ENCODE measurements at regions not wholly inside any gene's neighbourhood (a gene's known extent, or its start where the extent isn't known, plus 50 kb on each side); places are given as distances from the start of the nearest gene placed in this dataset.
"Not testable (repeated sequence)": the region's sequence is repeated elsewhere in the genome, so short reads cannot be mapped to it uniquely, and the experiment has no call there.

- DNase-seq (ENCODE audit: low read depth), result no peak
Observed at GRCh38 chr13:91046715-91047327, 300.7 kb upstream of the MIR17HG start.

GRCh38 chr13:91050970-91051369, 296.5 kb upstream of the MIR17HG start:
- DNase-seq (ENCODE audit: low read depth), result no peak

GRCh38 chr13:91052876-91053275, 294.6 kb upstream of the MIR17HG start:
- no peak for DNase-seq (ENCODE audit: low read depth)

- DNase-seq (ENCODE audit: low read depth), result no peak
Observed at GRCh38 chr13:91053318-91054065, 294.0 kb upstream of the MIR17HG start.

- no peak for DNase-seq (ENCODE audit: low read depth)
Observed at GRCh38 chr13:91054902-91055301, 292.6 kb upstream of the MIR17HG start.

GRCh38 chr13:91056746-91057145, 290.7 kb upstream of the MIR17HG start:
- DNase-seq (ENCODE audit: low read depth), result no peak

- DNase-seq (ENCODE audit: low read depth), result not testable (repeated sequence)
Observed at GRCh38 chr13:91057507-91057906, 290.0 kb upstream of the MIR17HG start.

GRCh38 chr13:91058066-91058465, 289.4 kb upstream of the MIR17HG start:
- no peak for DNase-seq (ENCODE audit: low read depth)

- DNase-seq (ENCODE audit: low read depth), result no peak
Observed at GRCh38 chr13:91058919-91059318, 288.6 kb upstream of the MIR17HG start.

- DNase-seq (ENCODE audit: low read depth), result no peak
Observed at GRCh38 chr13:91066745-91067144, 280.7 kb upstream of the MIR17HG start.

GRCh38 chr13:91072486-91072885, 275.0 kb upstream of the MIR17HG start:
- DNase-seq (ENCODE audit: low read depth), result no peak

- no peak for DNase-seq (ENCODE audit: low read depth)
Observed at GRCh38 chr13:91074091-91074490, 273.4 kb upstream of the MIR17HG start.

- DNase-seq (ENCODE audit: low read depth), result no peak
Observed at GRCh38 chr13:91076830-91077229, 270.7 kb upstream of the MIR17HG start.

GRCh38 chr13:91078093-91078679, 269.3 kb upstream of the MIR17HG start:
- no peak for DNase-seq (ENCODE audit: low read depth)

GRCh38 chr13:91079176-91079575, 268.3 kb upstream of the MIR17HG start:
- DNase-seq (ENCODE audit: low read depth), result no peak

GRCh38 chr13:91085127-91085526, 262.4 kb upstream of the MIR17HG start:
- DNase-seq (ENCODE audit: low read depth), result no peak

- DNase-seq (ENCODE audit: low read depth), result no peak
Observed at GRCh38 chr13:91086936-91087716, 260.4 kb upstream of the MIR17HG start.

GRCh38 chr13:91097269-91097668, 250.2 kb upstream of the MIR17HG start:
- DNase-seq (ENCODE audit: low read depth), result no peak

- DNase-seq (ENCODE audit: low read depth), result no peak
Observed at GRCh38 chr13:91099877-91100276, 247.6 kb upstream of the MIR17HG start.

GRCh38 chr13:91100944-91101343, 246.5 kb upstream of the MIR17HG start:
- DNase-seq (ENCODE audit: low read depth), result no peak

GRCh38 chr13:91101381-91101780, 246.1 kb upstream of the MIR17HG start:
- DNase-seq (ENCODE audit: low read depth), result no peak

- DNase-seq (ENCODE audit: low read depth), result no peak
Observed at GRCh38 chr13:91105270-91105669, 242.2 kb upstream of the MIR17HG start.
